ENCODE measurements at regions not wholly inside any gene's neighbourhood (a gene's known extent, or its start where the extent isn't known, plus 50 kb on each side); places are given as distances from the start of the nearest gene placed in this dataset.

GRCh38 chr12:83933615-83934014 is 979.0 kb downstream of the SLC6A15 start:
- TF ChIP-seq SP1 (IDR thresholded peaks at IDR 0.05) (no peak), FOXM1 (IDR thresholded peaks at IDR 0.05; ENCODE audit: borderline replicate concordance) (no peak), BHLHE40 (IDR thresholded peaks at IDR 0.05; ENCODE audit: borderline replicate concordance) (no peak), ZNF384 (IDR thresholded peaks at IDR 0.05) (no peak), TARDBP (IDR thresholded peaks at IDR 0.05) (no peak), CTBP1 (IDR thresholded peaks at IDR 0.05; ENCODE audit: borderline replicate concordance) (no peak), SUZ12 (IDR thresholded peaks at IDR 0.05) (no peak), HDGF (IDR thresholded peaks at IDR 0.05; ENCODE audit: borderline replicate concordance) (no peak), FOXA1 (IDR thresholded peaks at IDR 0.05) (no peak), FOXK2 (IDR thresholded peaks at IDR 0.05) (no peak)
